ENCODE measurements at regions not wholly inside any gene's neighbourhood (a gene's known extent, or its start where the extent isn't known, plus 50 kb on each side); places are given as distances from the start of the nearest gene placed in this dataset.

DNA sequence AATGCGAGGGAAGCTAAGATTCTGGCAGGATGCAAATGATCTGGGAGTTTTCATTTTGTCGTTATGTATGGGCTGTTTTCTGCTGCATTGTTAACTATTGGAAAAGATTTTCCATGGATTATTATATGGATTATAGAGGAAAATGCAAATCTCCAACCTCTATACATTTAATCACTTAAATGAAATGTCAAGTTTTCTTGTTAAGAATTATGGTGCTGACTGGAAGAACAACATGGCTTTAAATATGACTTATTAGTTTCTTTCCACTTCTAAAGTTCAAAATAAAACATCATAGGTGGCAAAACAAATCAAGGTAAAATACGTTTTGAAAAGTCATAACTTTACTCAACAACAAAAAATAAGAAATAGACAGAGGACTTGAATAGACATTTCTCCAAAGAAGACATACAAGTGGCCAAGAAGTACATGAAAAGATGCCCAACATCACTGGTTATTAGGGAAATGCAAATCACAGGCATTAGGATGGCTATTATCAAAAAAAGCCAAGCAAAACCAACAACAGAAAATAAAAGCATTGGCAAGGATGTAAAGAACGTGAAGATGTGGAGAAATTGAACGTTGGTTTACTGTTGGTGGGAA is 56.2 kb upstream of the CLDN5 start:
- TF ChIP-seq, protein P1, sequence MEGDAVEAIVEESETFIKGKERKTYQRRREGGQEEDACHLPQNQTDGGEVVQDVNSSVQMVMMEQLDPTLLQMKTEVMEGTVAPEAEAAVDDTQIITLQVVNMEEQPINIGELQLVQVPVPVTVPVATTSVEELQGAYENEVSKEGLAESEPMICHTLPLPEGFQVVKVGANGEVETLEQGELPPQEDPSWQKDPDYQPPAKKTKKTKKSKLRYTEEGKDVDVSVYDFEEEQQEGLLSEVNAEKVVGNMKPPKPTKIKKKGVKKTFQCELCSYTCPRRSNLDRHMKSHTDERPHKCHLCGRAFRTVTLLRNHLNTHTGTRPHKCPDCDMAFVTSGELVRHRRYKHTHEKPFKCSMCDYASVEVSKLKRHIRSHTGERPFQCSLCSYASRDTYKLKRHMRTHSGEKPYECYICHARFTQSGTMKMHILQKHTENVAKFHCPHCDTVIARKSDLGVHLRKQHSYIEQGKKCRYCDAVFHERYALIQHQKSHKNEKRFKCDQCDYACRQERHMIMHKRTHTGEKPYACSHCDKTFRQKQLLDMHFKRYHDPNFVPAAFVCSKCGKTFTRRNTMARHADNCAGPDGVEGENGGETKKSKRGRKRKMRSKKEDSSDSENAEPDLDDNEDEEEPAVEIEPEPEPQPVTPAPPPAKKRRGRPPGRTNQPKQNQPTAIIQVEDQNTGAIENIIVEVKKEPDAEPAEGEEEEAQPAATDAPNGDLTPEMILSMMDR (conservative IDR thresholded peaks at IDR 0.05), result no peak
- no peak for TF ChIP-seq ZFX (IDR thresholded peaks at IDR 0.05)

Data from C4-2B (cell line).